ENCODE measurements at regions not wholly inside any gene's neighbourhood (a gene's known extent, or its start where the extent isn't known, plus 50 kb on each side); places are given as distances from the start of the nearest gene placed in this dataset.

DNA sequence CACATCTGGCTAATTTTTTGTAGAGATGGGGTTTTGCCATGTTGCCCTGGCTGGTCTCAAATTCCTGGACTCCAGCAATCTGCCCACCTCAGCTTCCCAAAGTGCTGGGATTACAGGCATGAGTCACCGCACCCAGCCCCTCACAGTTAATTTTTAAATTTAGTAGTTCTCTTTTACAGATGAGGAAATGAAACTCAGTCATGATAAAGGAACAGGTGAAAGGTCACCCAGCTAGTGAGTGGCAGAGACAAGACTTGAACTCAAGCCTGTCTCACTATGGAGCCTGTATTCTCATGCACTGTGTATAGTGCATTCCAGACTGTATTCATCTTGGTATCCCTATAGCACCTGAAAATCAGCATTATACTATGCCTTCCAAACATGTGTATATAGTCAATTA is 77.1 kb upstream of the WSB1 start:
- peaks cover 7% of the 10 kb centered on the region for H3K9me3 Mint-ChIP-seq (ENCODE audit: unreplicated experiment)
- H3K36me3 Mint-ChIP-seq (ENCODE audit: unreplicated experiment), result peaks cover 2% of the 10 kb centered on the region
- DNase-seq (ENCODE audit: extremely low spot score, unreplicated experiment), result no peak
- peaks cover 16% of the 10 kb centered on the region for H3K27me3 Mint-ChIP-seq (ENCODE audit: unreplicated experiment)
- TF ChIP-seq, protein P1, sequence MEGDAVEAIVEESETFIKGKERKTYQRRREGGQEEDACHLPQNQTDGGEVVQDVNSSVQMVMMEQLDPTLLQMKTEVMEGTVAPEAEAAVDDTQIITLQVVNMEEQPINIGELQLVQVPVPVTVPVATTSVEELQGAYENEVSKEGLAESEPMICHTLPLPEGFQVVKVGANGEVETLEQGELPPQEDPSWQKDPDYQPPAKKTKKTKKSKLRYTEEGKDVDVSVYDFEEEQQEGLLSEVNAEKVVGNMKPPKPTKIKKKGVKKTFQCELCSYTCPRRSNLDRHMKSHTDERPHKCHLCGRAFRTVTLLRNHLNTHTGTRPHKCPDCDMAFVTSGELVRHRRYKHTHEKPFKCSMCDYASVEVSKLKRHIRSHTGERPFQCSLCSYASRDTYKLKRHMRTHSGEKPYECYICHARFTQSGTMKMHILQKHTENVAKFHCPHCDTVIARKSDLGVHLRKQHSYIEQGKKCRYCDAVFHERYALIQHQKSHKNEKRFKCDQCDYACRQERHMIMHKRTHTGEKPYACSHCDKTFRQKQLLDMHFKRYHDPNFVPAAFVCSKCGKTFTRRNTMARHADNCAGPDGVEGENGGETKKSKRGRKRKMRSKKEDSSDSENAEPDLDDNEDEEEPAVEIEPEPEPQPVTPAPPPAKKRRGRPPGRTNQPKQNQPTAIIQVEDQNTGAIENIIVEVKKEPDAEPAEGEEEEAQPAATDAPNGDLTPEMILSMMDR (IDR thresholded peaks at IDR 0.05), result no peak
- H3K4me3 Mint-ChIP-seq (ENCODE audit: unreplicated experiment), result no peak overlapping the region
- no peaks in the 10 kb centered on the region for H3K4me1 Mint-ChIP-seq (ENCODE audit: unreplicated experiment)
- H3K27ac Mint-ChIP-seq (ENCODE audit: unreplicated experiment), result no peak overlapping the region

DNA sequence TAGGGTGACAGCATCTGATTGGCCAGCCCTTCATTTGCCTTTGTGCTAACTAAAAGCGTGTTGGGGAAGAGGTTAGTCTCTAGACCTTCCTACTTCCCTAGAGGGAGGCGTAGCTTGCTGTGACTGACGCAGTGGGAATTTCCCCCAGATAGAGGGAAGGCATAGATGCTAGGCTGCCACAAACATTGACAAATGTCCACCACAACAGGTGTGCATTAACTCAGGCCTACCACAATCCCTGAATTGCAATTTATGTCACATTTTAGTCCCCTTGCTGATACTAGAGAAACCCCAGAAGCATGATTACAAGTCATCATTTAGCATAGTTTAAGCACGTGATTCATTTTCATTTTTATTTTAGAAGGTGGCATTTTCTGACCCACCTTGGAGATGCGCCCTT is 76.3 kb upstream of the WSB1 start:
- peaks cover 7% of the 10 kb centered on the region for H3K9me3 Mint-ChIP-seq (ENCODE audit: unreplicated experiment)
- H3K36me3 Mint-ChIP-seq (ENCODE audit: unreplicated experiment), result peaks cover 2% of the 10 kb centered on the region
- H3K4me3 Mint-ChIP-seq (ENCODE audit: unreplicated experiment), result no peak overlapping the region
- no peaks in the 10 kb centered on the region for H3K4me1 Mint-ChIP-seq (ENCODE audit: unreplicated experiment)
- no peak overlapping the region for H3K27ac Mint-ChIP-seq (ENCODE audit: unreplicated experiment)
- H3K27me3 Mint-ChIP-seq (ENCODE audit: unreplicated experiment), result peaks cover 19% of the 10 kb centered on the region
- TF ChIP-seq, protein P1 (IDR thresholded peaks at IDR 0.05), result no peak
- DNase-seq (ENCODE audit: extremely low spot score, unreplicated experiment), result no peak

DNA sequence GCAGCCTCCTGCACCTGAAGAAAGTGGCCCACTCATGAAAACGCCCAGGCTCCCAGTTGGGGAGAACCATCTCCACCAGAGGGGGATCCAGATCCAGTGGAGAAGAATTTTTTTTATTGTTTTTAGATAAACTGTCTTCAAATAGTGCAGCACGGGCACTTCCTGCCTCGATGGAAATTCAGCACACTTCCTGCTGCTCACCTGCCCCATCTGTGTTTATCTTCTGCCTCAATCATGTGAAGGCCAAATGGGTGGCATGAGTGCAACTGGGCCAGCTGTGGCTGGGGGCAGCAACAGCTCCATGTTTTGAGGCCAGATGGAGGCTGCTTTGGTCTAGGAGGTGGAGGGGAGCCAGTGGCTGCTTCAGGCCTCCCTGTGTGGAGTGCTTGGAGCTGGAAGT is 75.9 kb upstream of the WSB1 start:
- no peak for DNase-seq (ENCODE audit: extremely low spot score, unreplicated experiment)
- H3K27me3 Mint-ChIP-seq (ENCODE audit: unreplicated experiment), result peaks cover 19% of the 10 kb centered on the region
- no peak overlapping the region for H3K27ac Mint-ChIP-seq (ENCODE audit: unreplicated experiment)
- no peaks in the 10 kb centered on the region for H3K4me1 Mint-ChIP-seq (ENCODE audit: unreplicated experiment)
- TF ChIP-seq, protein P1 (IDR thresholded peaks at IDR 0.05), result no peak
- no peak overlapping the region for H3K4me3 Mint-ChIP-seq (ENCODE audit: unreplicated experiment)
- peaks cover 2% of the 10 kb centered on the region for H3K36me3 Mint-ChIP-seq (ENCODE audit: unreplicated experiment)
- H3K9me3 Mint-ChIP-seq (ENCODE audit: unreplicated experiment), result peaks cover 7% of the 10 kb centered on the region

DNA sequence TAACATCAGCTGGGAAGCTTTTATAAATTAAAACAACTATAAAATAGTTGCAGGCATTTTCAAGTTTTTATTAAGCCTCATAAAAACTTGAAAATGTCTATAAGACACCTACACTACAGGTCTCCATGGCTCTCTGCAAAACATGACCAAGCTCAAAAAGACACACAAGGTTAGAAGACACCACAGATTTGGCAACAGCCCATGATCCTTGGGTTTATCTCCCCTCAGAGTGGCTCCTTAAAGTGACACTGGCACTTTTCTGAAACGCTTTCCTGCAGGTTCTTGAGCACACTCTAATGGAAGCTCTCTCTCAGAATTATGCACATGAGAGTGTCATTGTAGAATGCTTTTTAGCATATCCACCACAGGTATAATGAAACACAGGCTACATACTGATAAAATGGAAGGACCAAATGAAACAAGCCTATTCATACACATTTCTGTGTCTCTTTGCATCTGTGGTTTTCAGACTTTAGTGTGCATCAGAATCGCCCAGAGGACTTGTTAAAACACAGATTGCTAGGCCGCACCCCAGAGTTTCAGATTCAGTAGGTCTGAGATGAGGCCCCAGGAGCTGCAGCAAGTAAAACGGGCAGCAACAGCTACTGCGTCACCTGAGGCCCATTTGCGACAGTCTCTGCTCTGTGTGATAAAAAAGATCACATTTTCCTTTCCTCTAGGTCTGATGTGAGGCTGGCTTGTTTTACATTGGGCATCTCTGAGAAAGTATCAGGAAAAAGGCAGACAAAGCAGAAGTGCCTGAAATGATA is 75.0 kb upstream of the WSB1 start:
- Mint-ChIP-seq H3K36me3 (ENCODE audit: unreplicated experiment) (no peaks in the 10 kb centered on the region), H3K27me3 (ENCODE audit: unreplicated experiment) (peaks cover 12% of the 10 kb centered on the region), H3K4me3 (ENCODE audit: unreplicated experiment) (no peak overlapping the region), H3K4me1 (ENCODE audit: unreplicated experiment) (no peaks in the 10 kb centered on the region), H3K9me3 (ENCODE audit: unreplicated experiment) (peaks cover 5% of the 10 kb centered on the region), H3K27ac (ENCODE audit: unreplicated experiment) (no peak overlapping the region)
- DNase-seq (ENCODE audit: extremely low spot score, unreplicated experiment), result no peak
- TF ChIP-seq, protein P1 (IDR thresholded peaks at IDR 0.05), result no peak

DNA sequence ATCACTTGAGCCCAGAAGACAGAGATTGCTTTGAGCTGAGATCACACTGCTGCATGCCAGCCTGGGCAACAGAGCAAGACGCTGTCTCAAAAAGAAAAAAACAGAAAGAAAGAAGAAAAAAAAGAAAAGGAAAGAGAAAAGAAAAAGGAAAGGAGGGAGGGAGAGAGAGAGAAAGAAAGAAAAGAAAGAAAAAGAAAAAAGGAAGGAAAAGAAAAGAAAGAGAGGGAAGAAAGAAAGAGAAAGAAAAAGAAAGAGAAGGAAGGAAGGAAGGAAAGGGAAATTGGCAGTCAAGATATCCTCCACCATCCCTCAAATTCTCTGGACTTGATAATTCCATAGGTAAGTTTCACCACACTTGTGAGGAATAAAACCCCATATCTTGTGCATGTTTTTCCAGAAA is 71.4 kb upstream of the WSB1 start:
- no peak for DNase-seq (ENCODE audit: extremely low spot score, unreplicated experiment)
- Mint-ChIP-seq H3K4me3 (ENCODE audit: unreplicated experiment) (no peak overlapping the region), H3K27me3 (ENCODE audit: unreplicated experiment) (peaks cover 6% of the 10 kb centered on the region), H3K36me3 (ENCODE audit: unreplicated experiment) (no peaks in the 10 kb centered on the region), H3K4me1 (ENCODE audit: unreplicated experiment) (peaks cover 19% of the 10 kb centered on the region), H3K27ac (ENCODE audit: unreplicated experiment) (no peak overlapping the region), H3K9me3 (ENCODE audit: unreplicated experiment) (peaks cover 8% of the 10 kb centered on the region)
- TF ChIP-seq, protein P1 (IDR thresholded peaks at IDR 0.05), result no peak
